Keratinocyte (primary cell): ENCODE measurements at regions not wholly inside any gene's neighbourhood (a gene's known extent, or its start where the extent isn't known, plus 50 kb on each side); places are given as distances from the start of the nearest gene placed in this dataset.

ENCODE experiments used
- DNase-seq: peaks from one replicate; pipeline ENCODE4 v3.0.0-alpha.2; 2011; ENCODE audit warnings: low read depth, missing footprints, low spot score
- FAIRE-seq: peaks from 2 replicates; lab custom pipeline; 2011; peaks lifted over from hg19 to GRCh38; lab: Jason Lieb, UNC
- H2AFZ ChIP-seq: 2 replicates; pipeline ENCODE4 v1.6.0; 2012; ENCODE audit warnings: low read length, control low read depth, inconsistent platforms; ENCODE audit not compliant: control insufficient read depth
- H3K27ac ChIP-seq: 2 replicates; pipeline ENCODE4 v1.5.1; 2011; ENCODE audit warnings: low read length; ENCODE audit not compliant: control insufficient read depth, insufficient read depth
- H3K27me3 ChIP-seq: 3 replicates; pipeline ENCODE4 v1.6.0; 2011; ENCODE audit warnings: low read length; ENCODE audit not compliant: control insufficient read depth, insufficient read depth; ENCODE audit errors: extremely low read depth
- H3K36me3 ChIP-seq, 2 experiments: 2 replicates in 1 of 2; 3 replicates in 1 of 2; pipeline ENCODE4 v1.5.1; 2011; ENCODE audit warnings: low read length in 2 of 2, mild to moderate bottlenecking in 1 of 2; ENCODE audit not compliant: control insufficient read depth in 2 of 2, insufficient read depth in 2 of 2; ENCODE audit errors: extremely low read depth in 1 of 2
- H3K4me1 ChIP-seq: 3 replicates; pipeline ENCODE4 v1.5.1; 2011; ENCODE audit warnings: low read length; ENCODE audit not compliant: control insufficient read depth, insufficient read depth; ENCODE audit errors: extremely low read depth
- H3K4me2 ChIP-seq: 3 replicates; pipeline ENCODE4 v1.6.0; 2011; ENCODE audit warnings: low read depth, low read length; ENCODE audit not compliant: control insufficient read depth, insufficient read depth; ENCODE audit errors: extremely low read depth
- H3K4me3 ChIP-seq, 3 experiments: fragments of 200-600 bp in 1 of 3; sonication (generic) in 1 of 3; 2 replicates in 2 of 3; 3 replicates in 1 of 3; pipeline ENCODE4 v1.5.1; 2011 to 2016; ENCODE audit warnings: low read length in 3 of 3, mild to moderate bottlenecking in 3 of 3, control low read depth in 2 of 3, inconsistent platforms in 1 of 3, low read depth in 1 of 3, mixed read lengths in 1 of 3, mixed run types in 1 of 3, moderate library complexity in 1 of 3; ENCODE audit not compliant: control insufficient read depth in 2 of 3, insufficient read depth in 2 of 3; ENCODE audit errors: extremely low read depth in 1 of 3
- H3K79me2 ChIP-seq: 2 replicates; pipeline ENCODE4 v1.6.0; 2012; ENCODE audit warnings: low read length; ENCODE audit not compliant: control insufficient read depth, insufficient read depth
- H3K9ac ChIP-seq: 3 replicates; pipeline ENCODE4 v1.6.0; 2011; ENCODE audit warnings: low read length; ENCODE audit not compliant: control insufficient read depth, insufficient read depth; ENCODE audit errors: extremely low read depth
- H3K9me1 ChIP-seq: 3 replicates; pipeline ENCODE4 v1.6.0; 2011; ENCODE audit warnings: low read length; ENCODE audit not compliant: control insufficient read depth, insufficient read depth; ENCODE audit errors: extremely low read depth
- H3K9me3 ChIP-seq: 2 replicates; pipeline ENCODE4 v1.5.1; 2012; ENCODE audit warnings: low read depth, low read length; ENCODE audit not compliant: control insufficient read depth
- H4K20me1 ChIP-seq: 3 replicates; pipeline ENCODE4 v1.6.0; 2011; ENCODE audit warnings: low read length; ENCODE audit not compliant: control insufficient read depth, insufficient read depth; ENCODE audit errors: extremely low read depth
- CTCF ChIP-seq, 3 experiments: IDR thresholded peaks in 1 of 3; conservative IDR thresholded peaks in 1 of 3; optimal IDR thresholded peaks in 1 of 3; 2 replicates in 2 of 3; 3 replicates in 1 of 3; pipeline versions ENCODE3 to v1.5.1; 2011; ENCODE audit warnings: low read length in 3 of 3, mild to moderate bottlenecking in 3 of 3, moderate library complexity in 2 of 3, control low read depth in 1 of 3, inconsistent platforms in 1 of 3; ENCODE audit not compliant: insufficient read depth in 2 of 3; ENCODE audit errors: extremely low read depth in 1 of 3
- EZH2 ChIP-seq: IDR thresholded peaks from one replicate; pipeline ENCODE4 v1.6.1; 2012; ENCODE audit warnings: inconsistent platforms, mild to moderate bottlenecking, low read length, moderate library complexity
- dilution Hi-C: fragments of 300-500 bp; cut with MboI; formaldehyde crosslinking; loops from one replicate; pipeline ENCODE4 v1.7.0; 2020; ENCODE audit warnings: low sequenced_read_pairs; ENCODE audit not compliant: extremely low pct_ligation_motif_present

DNA sequence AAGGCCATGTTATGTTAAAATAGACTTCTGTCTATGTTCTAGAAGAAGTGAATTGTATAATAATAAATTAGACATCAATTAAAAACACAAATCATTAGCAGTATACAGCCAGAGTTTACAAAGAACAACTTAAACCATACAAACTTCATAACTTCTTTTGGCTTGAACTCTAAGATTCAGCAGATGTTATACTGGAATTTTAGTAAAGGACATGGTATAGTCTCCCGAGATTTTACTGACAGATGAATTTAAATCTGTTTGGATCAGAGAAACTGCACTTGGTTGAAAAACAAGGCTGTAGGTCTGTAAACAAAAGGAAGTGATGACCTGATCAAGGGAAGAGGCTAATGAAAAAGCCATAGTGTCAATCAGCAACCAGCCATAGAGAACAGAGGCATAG is 132.6 kb upstream of the TBX18 start:
- Histone ChIP-seq H3K4me3 (no peak overlapping the region), H3K36me3 (no peaks in the 10 kb centered on the region), H3K27me3 (no peaks in the 10 kb centered on the region), H3K9me3 (no peaks in the 10 kb centered on the region), H3K4me1 (no peaks in the 10 kb centered on the region), H2AFZ (no peak overlapping the region), H3K9me1 (no peaks in the 10 kb centered on the region), H3K79me2 (no peaks in the 10 kb centered on the region), H4K20me1 (no peaks in the 10 kb centered on the region), H3K27ac (no peak overlapping the region), H3K9ac (no peak overlapping the region), H3K4me2 (no peak overlapping the region)
- TF ChIP-seq CTCF (optimal IDR thresholded peaks at IDR 0.05 in 1 of 3, IDR thresholded peaks at IDR 0.05 in 1 of 3, conservative IDR thresholded peaks at IDR 0.05 in 1 of 3; ENCODE audit: extremely low read depth in 1 of 3, insufficient read depth in 2 of 3, low read length in 3 of 3) = no peak
- DNase-seq = no peak
- dilution Hi-C loops = no loop called here
- FAIRE-seq = no peak

GRCh38 chr6:84892671-84893070 is 128.3 kb upstream of the TBX18 start:
- dilution Hi-C loops = no loop called here
- Histone ChIP-seq H3K79me2 (no peaks in the 10 kb centered on the region), H3K9me1 (no peaks in the 10 kb centered on the region), H3K4me3 (no peak overlapping the region), H3K9ac (no peak overlapping the region), H3K27me3 (no peaks in the 10 kb centered on the region), H3K36me3 (no peaks in the 10 kb centered on the region), H3K4me2 (no peak overlapping the region), H3K27ac (no peak overlapping the region), H2AFZ (no peak overlapping the region), H3K9me3 (no peaks in the 10 kb centered on the region), H4K20me1 (no peaks in the 10 kb centered on the region), H3K4me1 (no peaks in the 10 kb centered on the region)
- DNase-seq (no peak), FAIRE-seq (no peak)
- TF ChIP-seq CTCF (optimal IDR thresholded peaks at IDR 0.05 in 1 of 3, IDR thresholded peaks at IDR 0.05 in 1 of 3, conservative IDR thresholded peaks at IDR 0.05 in 1 of 3; ENCODE audit: extremely low read depth in 1 of 3, insufficient read depth in 2 of 3, low read length in 3 of 3) (no peak), EZH2 (no peak)
